SIG-M5 (cell line): ENCODE measurements at regions not wholly inside any gene's neighbourhood (a gene's known extent, or its start where the extent isn't known, plus 50 kb on each side); places are given as distances from the start of the nearest gene placed in this dataset.

Source experiments
- DNase-seq: peaks from one replicate; lab custom pipeline; 2025; lab: John Stamatoyannopoulos, UW

- no peak for DNase-seq
Measured at GRCh38 chr14:98015921-98016320, 1218.7 kb downstream of the VRK1 start.

- no peak for DNase-seq
Measured at GRCh38 chr14:98018628-98019027, 1221.4 kb downstream of the VRK1 start.

GRCh38 chr14:98022541-98023520, 1225.6 kb downstream of the VRK1 start:
- no peak for DNase-seq

GRCh38 chr14:98028162-98028561, 1231.0 kb downstream of the VRK1 start:
- no peak for DNase-seq

GRCh38 chr14:98035396-98035795, 1236.6 kb downstream of the BCL11B start:
- no peak for DNase-seq

- no peak for DNase-seq
Measured at GRCh38 chr14:98037831-98038230, 1234.2 kb downstream of the BCL11B start.

- no peak for DNase-seq
Measured at GRCh38 chr14:98056946-98057345, 1215.1 kb downstream of the BCL11B start.

GRCh38 chr14:98059106-98059505, 1212.9 kb downstream of the BCL11B start:
- DNase-seq = no peak

- no peak for DNase-seq
Measured at GRCh38 chr14:98062083-98062482, 1209.9 kb downstream of the BCL11B start.

- no peak for DNase-seq
Measured at GRCh38 chr14:98069712-98070171, 1202.3 kb downstream of the BCL11B start.

- DNase-seq = no peak
Measured at GRCh38 chr14:98070536-98070935, 1201.5 kb downstream of the BCL11B start.

GRCh38 chr14:98074111-98074510, 1197.9 kb downstream of the BCL11B start:
- DNase-seq = no peak

GRCh38 chr14:98077176-98077575, 1194.8 kb downstream of the BCL11B start:
- no peak for DNase-seq

- no peak for DNase-seq
Measured at GRCh38 chr14:98082833-98083232, 1189.2 kb downstream of the BCL11B start.

- DNase-seq = no peak
Measured at GRCh38 chr14:98085751-98086150, 1186.2 kb downstream of the BCL11B start.

- DNase-seq = no peak
Measured at GRCh38 chr14:98093111-98093510, 1178.9 kb downstream of the BCL11B start.

GRCh38 chr14:98099527-98099926, 1172.5 kb downstream of the BCL11B start:
- no peak for DNase-seq

GRCh38 chr14:98101323-98101722, 1170.7 kb downstream of the BCL11B start:
- DNase-seq = no peak

GRCh38 chr14:98103705-98104104, 1168.3 kb downstream of the BCL11B start:
- DNase-seq = no peak

- DNase-seq = no peak
Measured at GRCh38 chr14:98109326-98109725, 1162.7 kb downstream of the BCL11B start.

- DNase-seq = no peak
Measured at GRCh38 chr14:98112194-98112780, 1159.7 kb downstream of the BCL11B start.

GRCh38 chr14:98114122-98114895, 1157.7 kb downstream of the BCL11B start:
- no peak for DNase-seq
